ENCODE measurements at regions not wholly inside any gene's neighbourhood (a gene's known extent, or its start where the extent isn't known, plus 50 kb on each side); places are given as distances from the start of the nearest gene placed in this dataset.
"Not testable (repeated sequence)": the region's sequence is repeated elsewhere in the genome, so short reads cannot be mapped to it uniquely, and the experiment has no call there.

DNA sequence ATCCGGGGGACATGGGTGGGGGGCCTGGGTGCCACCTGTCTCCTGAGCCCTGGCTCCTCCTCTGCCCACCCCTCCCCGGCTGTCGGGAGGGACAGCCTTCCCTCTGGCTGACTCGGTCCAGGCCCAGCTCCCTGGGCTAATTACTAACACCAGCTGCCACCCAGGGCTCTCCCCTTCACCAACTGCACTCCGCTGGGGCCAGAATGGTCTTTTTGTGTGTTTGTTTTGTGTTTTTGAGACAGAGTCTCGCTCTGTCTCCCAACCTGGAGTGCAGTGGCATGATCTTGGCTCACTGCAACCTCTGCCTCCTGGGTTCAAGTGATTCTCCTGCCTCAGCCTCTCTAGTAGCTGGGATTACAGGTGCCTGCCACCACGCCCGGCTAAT, 126.9 kb upstream of the SMURF2 start:
- not testable (repeated sequence) for TF ChIP-seq REST (IDR thresholded peaks at IDR 0.05; ENCODE audit: low read depth, low read length); SMC3 (IDR thresholded peaks at IDR 0.05; ENCODE audit: low read depth, low read length); CTCF (IDR thresholded peaks at IDR 0.05); NFIC (IDR thresholded peaks at IDR 0.05; ENCODE audit: borderline replicate concordance); RAD21 (IDR thresholded peaks at IDR 0.05; ENCODE audit: low read length); TAF1 (IDR thresholded peaks at IDR 0.05; ENCODE audit: borderline replicate concordance, low read depth, low read length); GABPA (IDR thresholded peaks at IDR 0.05; ENCODE audit: low read depth); PBX3 (IDR thresholded peaks at IDR 0.05); POLR2AphosphoS5 (IDR thresholded peaks at IDR 0.05; ENCODE audit: low read depth, low read length)
- TF ChIP-seq, protein P1, sequence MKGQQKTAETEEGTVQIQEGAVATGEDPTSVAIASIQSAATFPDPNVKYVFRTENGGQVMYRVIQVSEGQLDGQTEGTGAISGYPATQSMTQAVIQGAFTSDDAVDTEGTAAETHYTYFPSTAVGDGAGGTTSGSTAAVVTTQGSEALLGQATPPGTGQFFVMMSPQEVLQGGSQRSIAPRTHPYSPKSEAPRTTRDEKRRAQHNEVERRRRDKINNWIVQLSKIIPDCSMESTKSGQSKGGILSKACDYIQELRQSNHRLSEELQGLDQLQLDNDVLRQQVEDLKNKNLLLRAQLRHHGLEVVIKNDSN (IDR thresholded peaks at IDR 0.05; ENCODE audit: borderline replicate concordance, low read depth) = not testable (repeated sequence)
- TF ChIP-seq, protein P2, sequence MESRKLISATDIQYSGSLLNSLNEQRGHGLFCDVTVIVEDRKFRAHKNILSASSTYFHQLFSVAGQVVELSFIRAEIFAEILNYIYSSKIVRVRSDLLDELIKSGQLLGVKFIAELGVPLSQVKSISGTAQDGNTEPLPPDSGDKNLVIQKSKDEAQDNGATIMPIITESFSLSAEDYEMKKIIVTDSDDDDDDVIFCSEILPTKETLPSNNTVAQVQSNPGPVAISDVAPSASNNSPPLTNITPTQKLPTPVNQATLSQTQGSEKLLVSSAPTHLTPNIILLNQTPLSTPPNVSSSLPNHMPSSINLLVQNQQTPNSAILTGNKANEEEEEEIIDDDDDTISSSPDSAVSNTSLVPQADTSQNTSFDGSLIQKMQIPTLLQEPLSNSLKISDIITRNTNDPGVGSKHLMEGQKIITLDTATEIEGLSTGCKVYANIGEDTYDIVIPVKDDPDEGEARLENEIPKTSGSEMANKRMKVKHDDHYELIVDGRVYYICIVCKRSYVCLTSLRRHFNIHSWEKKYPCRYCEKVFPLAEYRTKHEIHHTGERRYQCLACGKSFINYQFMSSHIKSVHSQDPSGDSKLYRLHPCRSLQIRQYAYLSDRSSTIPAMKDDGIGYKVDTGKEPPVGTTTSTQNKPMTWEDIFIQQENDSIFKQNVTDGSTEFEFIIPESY (IDR thresholded peaks at IDR 0.05; ENCODE audit: borderline replicate concordance, low read depth) = not testable (repeated sequence)
- TF ChIP-seq, protein P3, sequence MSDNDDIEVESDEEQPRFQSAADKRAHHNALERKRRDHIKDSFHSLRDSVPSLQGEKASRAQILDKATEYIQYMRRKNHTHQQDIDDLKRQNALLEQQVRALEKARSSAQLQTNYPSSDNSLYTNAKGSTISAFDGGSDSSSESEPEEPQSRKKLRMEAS (IDR thresholded peaks at IDR 0.05; ENCODE audit: low read depth) = not testable (repeated sequence)

Measured in SK-N-SH (cell line).